ENCODE measurements at regions not wholly inside any gene's neighbourhood (a gene's known extent, or its start where the extent isn't known, plus 50 kb on each side); places are given as distances from the start of the nearest gene placed in this dataset.

- no peak for DNase-seq
- Histone ChIP-seq H4K20me1 (ENCODE audit: control insufficient read depth, insufficient read depth, low read length, poor library complexity, severe bottlenecking) (peaks cover 92% of the 10 kb centered on the region), H3K9me3 (ENCODE audit: control extremely low read depth in 1 of 3, control insufficient read depth in 2 of 3, insufficient read depth in 1 of 3, low read length in 2 of 3) (no peaks in the 10 kb centered on the region), H3K9ac (ENCODE audit: low read length) (no peak overlapping the region), H3K36me3 (replicated peaks in 1 of 2; ENCODE audit: control extremely low read depth in 1 of 2, control insufficient read depth in 1 of 2, extremely low read depth in 1 of 2, insufficient read depth in 2 of 2, low read length in 1 of 2) (no peaks in the 10 kb centered on the region), H2AFZ (ENCODE audit: insufficient read depth, low read depth, low read length, poor library complexity, severe bottlenecking) (no peak overlapping the region), H3K27ac (ENCODE audit: low read length in 2 of 2) (no peak overlapping the region), H3K4me2 (replicated peaks; ENCODE audit: low read depth, low read length, poor library complexity, severe bottlenecking) (no peak overlapping the region), H3K4me1 (ENCODE audit: control insufficient read depth in 2 of 2, insufficient read depth in 2 of 2, low read length in 2 of 2) (peaks cover 17 to 19% of the 10 kb centered on the region in 2 donors), H3K27me3 (replicated peaks in 1 of 4; ENCODE audit: control extremely low read depth in 1 of 4, control insufficient read depth in 3 of 4, insufficient read depth in 4 of 4, low read length in 3 of 4) (no peaks in the 10 kb centered on the region), H3K79me2 (ENCODE audit: control insufficient read depth, insufficient read depth, low read length) (peaks cover 89% of the 10 kb centered on the region), H3K4me3 (ENCODE audit: control extremely low read depth in 1 of 5, extremely low read depth in 1 of 5, insufficient read depth in 1 of 5, low read depth in 2 of 5, low read length in 4 of 5) (no peak overlapping the region)
- CTCF ChIA-PET: no interaction called here
- Mint-ChIP-seq H3K27me3 (no peaks in the 10 kb centered on the region), H3K27ac (no peak overlapping the region), H3K9me3 (ENCODE audit: insufficient read depth) (peaks cover 2% of the 10 kb centered on the region), H3K4me3 (no peak overlapping the region), H3K4me1 (peaks cover 66% of the 10 kb centered on the region)
- no peak for ATAC-seq (ENCODE audit: low read depth)
- intact Hi-C loops (cut with micrococcal nuclease): no loop called here
- TF ChIP-seq CTCF (IDR thresholded peaks at IDR 0.05) (no peak), EZH2 (IDR thresholded peaks at IDR 0.05; ENCODE audit: borderline replicate concordance, insufficient read depth, low read depth, low read length, poor library complexity, severe bottlenecking) (no peak)
- POLR2A ChIA-PET: no interaction called here
- no CpG with 5 or more reads among the region's 3 CpGs for WGBS (ENCODE audit: insufficient coverage)
Measured at GRCh38 chr6:144415014-144415413, 129.9 kb downstream of the UTRN start.

DNA sequence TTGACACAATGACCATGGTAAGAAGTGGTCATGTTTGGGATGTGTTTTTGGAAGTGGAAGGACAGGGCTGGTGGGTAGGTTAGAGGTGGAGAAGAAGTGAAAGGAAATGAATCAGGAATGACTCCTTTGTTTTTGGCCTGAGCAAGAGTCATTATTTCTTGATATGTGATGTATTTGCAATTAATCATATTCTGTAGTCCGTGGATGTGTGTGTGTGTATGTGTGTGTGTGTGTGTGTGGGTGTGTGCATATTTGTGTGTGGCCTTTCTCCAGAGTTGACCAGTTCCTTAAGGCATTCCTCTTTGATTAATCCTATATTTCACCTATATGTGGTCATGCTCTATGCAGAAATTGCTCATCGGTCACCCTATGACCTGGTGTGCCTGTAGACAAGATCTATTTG lies 130.7 kb downstream of the UTRN start:
- Histone ChIP-seq H3K9me3 (ENCODE audit: control extremely low read depth in 1 of 3, control insufficient read depth in 2 of 3, insufficient read depth in 1 of 3, low read length in 2 of 3) (no peaks in the 10 kb centered on the region), H3K36me3 (replicated peaks in 1 of 2; ENCODE audit: control extremely low read depth in 1 of 2, control insufficient read depth in 1 of 2, extremely low read depth in 1 of 2, insufficient read depth in 2 of 2, low read length in 1 of 2) (no peaks in the 10 kb centered on the region), H3K4me2 (replicated peaks; ENCODE audit: low read depth, low read length, poor library complexity, severe bottlenecking) (no peak overlapping the region), H4K20me1 (ENCODE audit: control insufficient read depth, insufficient read depth, low read length, poor library complexity, severe bottlenecking) (peaks cover 91% of the 10 kb centered on the region), H3K9ac (ENCODE audit: low read length) (no peak overlapping the region), H3K4me3 (ENCODE audit: control extremely low read depth in 1 of 5, extremely low read depth in 1 of 5, insufficient read depth in 1 of 5, low read depth in 2 of 5, low read length in 4 of 5) (no peak overlapping the region), H2AFZ (ENCODE audit: insufficient read depth, low read depth, low read length, poor library complexity, severe bottlenecking) (no peak overlapping the region), H3K27me3 (replicated peaks in 1 of 4; ENCODE audit: control extremely low read depth in 1 of 4, control insufficient read depth in 3 of 4, insufficient read depth in 4 of 4, low read length in 3 of 4) (no peaks in the 10 kb centered on the region), H3K79me2 (ENCODE audit: control insufficient read depth, insufficient read depth, low read length) (peaks cover 87% of the 10 kb centered on the region), H3K27ac (ENCODE audit: low read length in 2 of 2) (no peak overlapping the region), H3K4me1 (ENCODE audit: control insufficient read depth in 2 of 2, insufficient read depth in 2 of 2, low read length in 2 of 2) (peaks cover 17 to 19% of the 10 kb centered on the region in 2 donors)
- TF ChIP-seq EZH2 (IDR thresholded peaks at IDR 0.05; ENCODE audit: borderline replicate concordance, insufficient read depth, low read depth, low read length, poor library complexity, severe bottlenecking): no peak
- TF ChIP-seq CTCF (IDR thresholded peaks at IDR 0.05): no peak
- H3K9me3 Mint-ChIP-seq (ENCODE audit: insufficient read depth): peaks cover 2% of the 10 kb centered on the region
- WGBS (ENCODE audit: insufficient coverage): 80% methylated on average over 1 of the region's 2 CpGs
- H3K4me3 Mint-ChIP-seq: no peak overlapping the region
- intact Hi-C loops (cut with micrococcal nuclease): no loop called here
- peaks cover 62% of the 10 kb centered on the region for H3K4me1 Mint-ChIP-seq
- no peaks in the 10 kb centered on the region for H3K27me3 Mint-ChIP-seq
- no peak overlapping the region for H3K27ac Mint-ChIP-seq
- ChIA-PET CTCF (no interaction called here), POLR2A (no interaction called here)
- DNase-seq (no peak), ATAC-seq (ENCODE audit: low read depth) (no peak)
